Cardiac fibroblast (primary cell): ENCODE measurements at regions not wholly inside any gene's neighbourhood (a gene's known extent, or its start where the extent isn't known, plus 50 kb on each side); places are given as distances from the start of the nearest gene placed in this dataset.

Source experiments
- DNase-seq, 2 donors: peaks; one replicate each; pipeline versions ENCODE4 v3.0.0 to v3.0.0-alpha.2; 2010; ENCODE audit warnings: low read depth in 2 of 2
- H3K4me3 ChIP-seq, 2 donors: replicated peaks in 1 of 2; 1 replicate in 1 of 2; 2 replicates in 1 of 2; pipeline ENCODE4 v1.5.1; 2011; ENCODE audit warnings: low read depth in 2 of 2, low read length in 2 of 2, mild to moderate bottlenecking in 2 of 2, moderate library complexity in 1 of 2
- CTCF ChIP-seq: IDR thresholded peaks from one replicate; pipeline ENCODE4 v1.5.1; 2011; ENCODE audit warnings: low read depth, mild to moderate bottlenecking, low read length, inconsistent platforms

- DNase-seq = no peak
- H3K4me3 ChIP-seq = no peak overlapping the region
- no peak for TF ChIP-seq CTCF
Measured at GRCh38 chr3:151935446-151935845, 62.0 kb downstream of the SUCNR1 start.

GRCh38 chr3:151940481-151940880 is 67.0 kb downstream of the SUCNR1 start:
- TF ChIP-seq CTCF = no peak
- DNase-seq = no peak
- no peak overlapping the region for H3K4me3 ChIP-seq

- no peak for DNase-seq
- TF ChIP-seq CTCF = no peak
- no peak overlapping the region for H3K4me3 ChIP-seq
Measured at GRCh38 chr3:151943539-151943938, 70.1 kb downstream of the SUCNR1 start.

- no peak overlapping the region for H3K4me3 ChIP-seq
- DNase-seq = no peak
- TF ChIP-seq CTCF = no peak
Measured at GRCh38 chr3:151944356-151944755, 70.9 kb downstream of the SUCNR1 start.

- peak in 1 of 2 donors; percentile 53 for DNase-seq
- H3K4me3 ChIP-seq = no peak overlapping the region
- TF ChIP-seq CTCF = no peak
Measured at GRCh38 chr3:151946606-151947005, 73.2 kb downstream of the SUCNR1 start.

- no peak for TF ChIP-seq CTCF
- H3K4me3 ChIP-seq = no peak overlapping the region
- no peak for DNase-seq
Measured at GRCh38 chr3:151949706-151950105, 76.3 kb downstream of the SUCNR1 start.

- no peak overlapping the region for H3K4me3 ChIP-seq
- no peak for DNase-seq
- no peak for TF ChIP-seq CTCF
Measured at GRCh38 chr3:151955356-151955755, 81.9 kb downstream of the SUCNR1 start.
